RWPE2 (cell line): ENCODE measurements at regions not wholly inside any gene's neighbourhood (a gene's known extent, or its start where the extent isn't known, plus 50 kb on each side); places are given as distances from the start of the nearest gene placed in this dataset.
A peak's percentile ranks its signal among the peaks of the same experiment; 100 is the strongest.

ENCODE experiments used
- ATAC-seq: fragments of 200-7000 bp; cut with Tn5 transposase; 3 replicates; pipeline ENCODE4 v1.9.1; 2021; ENCODE audit warnings: low read depth
- DNase-seq: peaks from one replicate; pipeline ENCODE4 v3.0.0-alpha.2; 2020; ENCODE audit warnings: low spot score
- H3K27ac ChIP-seq: fragments of 450-650 bp; 2 replicates; pipeline ENCODE4 v1.5.1; 2017; ENCODE audit warnings: mild to moderate bottlenecking; ENCODE audit not compliant: poor library complexity, severe bottlenecking
- H3K27me3 ChIP-seq: fragments of 250-450 bp; sonication (Bioruptor Pico); 2 replicates; pipeline ENCODE4 v1.5.1; 2021; ENCODE audit warnings: mild to moderate bottlenecking, moderate library complexity; ENCODE audit not compliant: insufficient read depth, poor library complexity, severe bottlenecking
- H3K36me3 ChIP-seq: fragments of 250-450 bp; sonication (Bioruptor Pico); 2 replicates; pipeline ENCODE4 v1.5.1; 2020; ENCODE audit warnings: low read depth, mild to moderate bottlenecking, moderate library complexity
- H3K4me1 ChIP-seq: fragments of 250-450 bp; sonication (Bioruptor Pico); 2 replicates; pipeline ENCODE4 v1.5.1; 2021; ENCODE audit warnings: mild to moderate bottlenecking, moderate library complexity; ENCODE audit not compliant: insufficient read depth, poor library complexity, severe bottlenecking
- H3K4me3 ChIP-seq: fragments of 250-450 bp; sonication (Bioruptor Pico); 2 replicates; pipeline ENCODE4 v1.5.1; 2021; ENCODE audit warnings: mild to moderate bottlenecking, moderate library complexity; ENCODE audit not compliant: severe bottlenecking
- H3K9me3 ChIP-seq: fragments of 250-450 bp; sonication (Bioruptor Pico); 2 replicates; pipeline ENCODE4 v1.5.1; 2021; ENCODE audit warnings: mild to moderate bottlenecking, moderate library complexity; ENCODE audit not compliant: severe bottlenecking
- CTCF ChIP-seq: fragments of 450-650 bp; IDR thresholded peaks from one replicate; pipeline ENCODE4 v1.5.1; 2017; ENCODE audit warnings: mild to moderate bottlenecking, moderate library complexity; ENCODE audit not compliant: poor library complexity, severe bottlenecking

- no peak for DNase-seq
- no peaks in the 10 kb centered on the region for H3K9me3 ChIP-seq
Observed at GRCh38 chr18:41268271-41268670, 686.8 kb upstream of the PIK3C3 start.

GRCh38 chr18:41266616-41267015 is 688.4 kb upstream of the PIK3C3 start:
- H3K27ac ChIP-seq, result no peak overlapping the region
- no peak for TF ChIP-seq CTCF
- H3K36me3 ChIP-seq, result no peaks in the 10 kb centered on the region
- H3K4me1 ChIP-seq, result no peaks in the 10 kb centered on the region
- no peaks in the 10 kb centered on the region for H3K27me3 ChIP-seq
- no peak overlapping the region for H3K4me3 ChIP-seq
- no peaks in the 10 kb centered on the region for H3K9me3 ChIP-seq
- DNase-seq, result no peak
- ATAC-seq, result no peak; the same call in 2 of the 3 replicates

More at GRCh38 chr18:41268271-41268670, 686.8 kb upstream of the PIK3C3 start:
- ATAC-seq, result peak; percentile 25; the same call in 1 of the 3 replicates
- no peak for TF ChIP-seq CTCF
- peak overlapping the region; percentile 11 for H3K27ac ChIP-seq
- H3K36me3 ChIP-seq, result no peaks in the 10 kb centered on the region
- H3K27me3 ChIP-seq, result no peaks in the 10 kb centered on the region
- H3K4me3 ChIP-seq, result no peak overlapping the region
- no peaks in the 10 kb centered on the region for H3K4me1 ChIP-seq

GRCh38 chr18:41266204-41266603 is 688.8 kb upstream of the PIK3C3 start:
- Histone ChIP-seq H3K27ac (no peak overlapping the region), H3K36me3 (no peaks in the 10 kb centered on the region), H3K9me3 (no peaks in the 10 kb centered on the region), H3K4me1 (no peaks in the 10 kb centered on the region), H3K27me3 (no peaks in the 10 kb centered on the region), H3K4me3 (no peak overlapping the region)
- DNase-seq (no peak), ATAC-seq (no peak)
- no peak for TF ChIP-seq CTCF

GRCh38 chr18:41265047-41265446 is 690.0 kb upstream of the PIK3C3 start:
- no peaks in the 10 kb centered on the region for H3K9me3 ChIP-seq
- no peak for ATAC-seq
- H3K4me3 ChIP-seq, result no peak overlapping the region
- H3K27ac ChIP-seq, result no peak overlapping the region
- TF ChIP-seq CTCF, result no peak
- no peaks in the 10 kb centered on the region for H3K4me1 ChIP-seq
- no peaks in the 10 kb centered on the region for H3K36me3 ChIP-seq
- no peaks in the 10 kb centered on the region for H3K27me3 ChIP-seq
- no peak for DNase-seq

GRCh38 chr18:41263956-41264355 is 691.1 kb upstream of the PIK3C3 start:
- no peak for DNase-seq
- Histone ChIP-seq H3K4me1 (no peaks in the 10 kb centered on the region), H3K36me3 (no peaks in the 10 kb centered on the region), H3K9me3 (no peaks in the 10 kb centered on the region), H3K27ac (no peak overlapping the region), H3K4me3 (no peak overlapping the region), H3K27me3 (no peaks in the 10 kb centered on the region)
- TF ChIP-seq CTCF, result no peak
- no peak for ATAC-seq
